ENCODE measurements at regions not wholly inside any gene's neighbourhood (a gene's known extent, or its start where the extent isn't known, plus 50 kb on each side); places are given as distances from the start of the nearest gene placed in this dataset.

DNA sequence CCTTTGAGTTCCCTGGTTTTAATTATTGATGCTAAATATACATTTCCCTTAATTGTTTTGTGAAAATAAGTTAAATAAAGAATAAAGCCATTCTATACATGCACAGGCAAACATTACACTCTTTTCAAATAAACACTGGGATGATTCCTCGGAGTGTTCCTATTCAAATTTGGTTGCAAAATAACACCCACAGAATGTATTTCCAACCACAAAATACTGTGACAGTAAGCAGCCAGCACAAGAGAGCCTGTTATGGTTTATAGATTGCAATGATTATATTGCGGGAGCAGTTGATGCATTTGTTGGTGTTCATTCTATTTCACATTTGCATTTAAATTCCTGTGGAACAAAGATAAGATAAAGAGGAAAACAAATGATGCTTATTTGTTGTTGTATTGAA is 632.6 kb upstream of the WWC1 start:
- Histone ChIP-seq H3K27ac (ENCODE audit: insufficient read depth, low read depth, low read length) (no peak overlapping the region), H3K36me3 (ENCODE audit: control insufficient read depth in 2 of 2, extremely low read depth in 1 of 2, insufficient read depth in 2 of 2, low read length in 2 of 2) (no peaks in the 10 kb centered on the region), H3K27me3 (ENCODE audit: control insufficient read depth in 2 of 2, insufficient read depth in 2 of 2, low read length in 2 of 2) (no peaks in the 10 kb centered on the region), H3K4me2 (ENCODE audit: insufficient read depth, low read length) (no peak overlapping the region), H3K79me2 (ENCODE audit: control insufficient read depth, insufficient read depth, low read length) (no peaks in the 10 kb centered on the region), H3K4me3 (replicated peaks in 1 of 3; ENCODE audit: insufficient read depth in 1 of 3, low read depth in 1 of 3, low read length in 3 of 3) (no peak overlapping the region), H3K9me1 (replicated peaks; ENCODE audit: control insufficient read depth, extremely low read depth, insufficient read depth, low read length) (no peaks in the 10 kb centered on the region), H3K9me3 (replicated peaks; ENCODE audit: control insufficient read depth, insufficient read depth, low read length) (no peaks in the 10 kb centered on the region), H3K9ac (replicated peaks; ENCODE audit: extremely low read depth, insufficient read depth, low read length) (no peak overlapping the region), H4K20me1 (replicated peaks; ENCODE audit: control insufficient read depth, extremely low read depth, insufficient read depth, low read length) (no peaks in the 10 kb centered on the region), H3K4me1 (ENCODE audit: control insufficient read depth, extremely low read depth, insufficient read depth, low read length) (no peaks in the 10 kb centered on the region), H2AFZ (ENCODE audit: low read depth, low read length) (no peak overlapping the region)
- dilution Hi-C loops (cut with MboI; ENCODE audit: extremely low pct_ligation_motif_present, low sequenced_read_pairs) = no loop called here
- BruUV-seq (replicated peaks) = no TSS peak
- TF ChIP-seq EZH2 (IDR thresholded peaks at IDR 0.05; ENCODE audit: borderline replicate concordance, low read depth, low read length, severe bottlenecking) (no peak), CTCF (IDR thresholded peaks at IDR 0.05; ENCODE audit: extremely low read depth in 1 of 2, insufficient read depth in 1 of 2, low read depth in 1 of 2, low read length in 2 of 2) (no peak), GATA2 (IDR thresholded peaks at IDR 0.05; ENCODE audit: insufficient read depth, insufficient read length, low read depth, low read length) (no peak), MYC (IDR thresholded peaks at IDR 0.05; ENCODE audit: low read depth, low read length) (no peak), JUN (IDR thresholded peaks at IDR 0.05; ENCODE audit: borderline replicate concordance, insufficient read depth, insufficient read length, low read depth) (no peak), FOS (IDR thresholded peaks at IDR 0.05; ENCODE audit: borderline replicate concordance, insufficient read depth, low read length) (no peak), MAX (IDR thresholded peaks at IDR 0.05; ENCODE audit: insufficient read depth, insufficient read length) (no peak), POLR2AphosphoS5 (IDR thresholded peaks at IDR 0.05; ENCODE audit: insufficient read depth, low read depth, low read length) (no peak), POLR2A (IDR thresholded peaks at IDR 0.05; ENCODE audit: low read depth, low read length) (no peak)
- intact Hi-C loops (cut with micrococcal nuclease) = no loop called here
- no peak for DNase-seq (ENCODE audit: low read depth, low spot score)
- FAIRE-seq = no peak
- POLR2A ChIA-PET = no interaction called here
- CTCF ChIA-PET = no interaction called here

Measured in endothelial cell of umbilical vein (primary cell).